ENCODE measurements at regions not wholly inside any gene's neighbourhood (a gene's known extent, or its start where the extent isn't known, plus 50 kb on each side); places are given as distances from the start of the nearest gene placed in this dataset.

- ATAC-seq (ENCODE audit: low read depth), result no peak
- H3K36me3 ChIP-seq (ENCODE audit: low read depth), result no peaks in the 10 kb centered on the region; the same call in 1 of the 2 replicates
These were observed 439.2 kb upstream of the CDH9 start for GRCh38 chr5:27477550-27477949.

DNA sequence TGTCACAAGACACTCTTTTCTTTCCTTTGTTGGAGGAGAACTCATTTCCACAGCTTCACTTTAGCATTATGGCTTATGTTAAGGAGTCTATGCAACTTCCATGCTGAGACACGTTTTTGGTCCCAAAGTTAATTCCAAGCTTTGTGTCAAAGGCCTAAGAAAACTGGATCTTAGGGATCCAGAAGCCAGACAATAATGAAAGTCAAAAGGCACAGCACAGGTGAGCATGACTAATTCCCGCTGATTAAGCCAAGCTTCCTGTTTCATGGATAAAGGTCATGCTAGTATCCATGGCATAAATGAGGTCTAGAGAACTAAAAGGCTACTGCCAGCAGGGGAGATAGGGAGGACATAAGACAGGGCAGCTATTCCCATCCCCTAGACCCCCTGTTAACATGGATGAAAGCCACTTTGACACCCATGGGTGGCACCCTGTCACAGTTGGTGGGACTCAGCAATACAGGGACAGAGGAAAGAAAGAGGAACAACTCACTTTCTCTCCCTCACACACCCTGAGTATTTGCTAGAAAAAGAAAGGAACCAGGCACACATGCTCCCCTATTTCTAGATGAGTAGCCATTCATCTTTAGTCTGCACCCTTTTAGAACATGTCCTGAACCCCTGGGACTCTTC, 438.1 kb upstream of the CDH9 start:
- DNase-seq (ENCODE audit: low spot score) (no peak), ATAC-seq (ENCODE audit: low read depth) (no peak)
- Histone ChIP-seq H3K9me3 (ENCODE audit: severe bottlenecking) (peaks cover 12% of the 10 kb centered on the region), H3K27ac (ENCODE audit: poor library complexity, severe bottlenecking) (no peak overlapping the region), H3K36me3 (ENCODE audit: low read depth) (no peaks in the 10 kb centered on the region; the same call in 1 of the 2 replicates), H3K4me1 (ENCODE audit: insufficient read depth, poor library complexity, severe bottlenecking) (peaks cover 17% of the 10 kb centered on the region), H3K4me3 (ENCODE audit: severe bottlenecking) (no peak overlapping the region), H3K27me3 (ENCODE audit: insufficient read depth, poor library complexity, severe bottlenecking) (no peaks in the 10 kb centered on the region)
- TF ChIP-seq, protein P1, sequence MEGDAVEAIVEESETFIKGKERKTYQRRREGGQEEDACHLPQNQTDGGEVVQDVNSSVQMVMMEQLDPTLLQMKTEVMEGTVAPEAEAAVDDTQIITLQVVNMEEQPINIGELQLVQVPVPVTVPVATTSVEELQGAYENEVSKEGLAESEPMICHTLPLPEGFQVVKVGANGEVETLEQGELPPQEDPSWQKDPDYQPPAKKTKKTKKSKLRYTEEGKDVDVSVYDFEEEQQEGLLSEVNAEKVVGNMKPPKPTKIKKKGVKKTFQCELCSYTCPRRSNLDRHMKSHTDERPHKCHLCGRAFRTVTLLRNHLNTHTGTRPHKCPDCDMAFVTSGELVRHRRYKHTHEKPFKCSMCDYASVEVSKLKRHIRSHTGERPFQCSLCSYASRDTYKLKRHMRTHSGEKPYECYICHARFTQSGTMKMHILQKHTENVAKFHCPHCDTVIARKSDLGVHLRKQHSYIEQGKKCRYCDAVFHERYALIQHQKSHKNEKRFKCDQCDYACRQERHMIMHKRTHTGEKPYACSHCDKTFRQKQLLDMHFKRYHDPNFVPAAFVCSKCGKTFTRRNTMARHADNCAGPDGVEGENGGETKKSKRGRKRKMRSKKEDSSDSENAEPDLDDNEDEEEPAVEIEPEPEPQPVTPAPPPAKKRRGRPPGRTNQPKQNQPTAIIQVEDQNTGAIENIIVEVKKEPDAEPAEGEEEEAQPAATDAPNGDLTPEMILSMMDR (IDR thresholded peaks at IDR 0.05; ENCODE audit: poor library complexity, severe bottlenecking), result no peak

More at GRCh38 chr5:27477550-27477949, 439.2 kb upstream of the CDH9 start:
- Histone ChIP-seq H3K9me3 (ENCODE audit: severe bottlenecking) (peaks cover 12% of the 10 kb centered on the region), H3K27me3 (ENCODE audit: insufficient read depth, poor library complexity, severe bottlenecking) (no peaks in the 10 kb centered on the region), H3K27ac (ENCODE audit: poor library complexity, severe bottlenecking) (no peak overlapping the region), H3K4me3 (ENCODE audit: severe bottlenecking) (no peak overlapping the region), H3K4me1 (ENCODE audit: insufficient read depth, poor library complexity, severe bottlenecking) (peaks cover 10% of the 10 kb centered on the region)
- DNase-seq (ENCODE audit: low spot score), result no peak
- TF ChIP-seq, protein P1 (IDR thresholded peaks at IDR 0.05; ENCODE audit: poor library complexity, severe bottlenecking), result no peak

- no peak for ATAC-seq (ENCODE audit: low read depth)
These were observed 436.7 kb upstream of the CDH9 start for GRCh38 chr5:27475063-27475462.

GRCh38 chr5:27474395-27474794, 436.0 kb upstream of the CDH9 start:
- Histone ChIP-seq H3K4me3 (ENCODE audit: severe bottlenecking) (no peak overlapping the region), H3K27ac (ENCODE audit: poor library complexity, severe bottlenecking) (no peak overlapping the region)

More at GRCh38 chr5:27475063-27475462, 436.7 kb upstream of the CDH9 start:
- no peak overlapping the region for H3K4me3 ChIP-seq (ENCODE audit: severe bottlenecking)
- H3K27ac ChIP-seq (ENCODE audit: poor library complexity, severe bottlenecking), result no peak overlapping the region
- DNase-seq (ENCODE audit: low spot score), result no peak
- H3K9me3 ChIP-seq (ENCODE audit: severe bottlenecking), result peaks cover 12% of the 10 kb centered on the region
- H3K36me3 ChIP-seq (ENCODE audit: low read depth), result no peaks in the 10 kb centered on the region; the same call in 1 of the 2 replicates
- H3K27me3 ChIP-seq (ENCODE audit: insufficient read depth, poor library complexity, severe bottlenecking), result no peaks in the 10 kb centered on the region
- TF ChIP-seq, protein P1 (IDR thresholded peaks at IDR 0.05; ENCODE audit: poor library complexity, severe bottlenecking), result no peak
- peaks cover 18% of the 10 kb centered on the region for H3K4me1 ChIP-seq (ENCODE audit: insufficient read depth, poor library complexity, severe bottlenecking)

GRCh38 chr5:27474047-27474309, 435.6 kb upstream of the CDH9 start:
- Histone ChIP-seq H3K27ac (ENCODE audit: poor library complexity, severe bottlenecking) (no peak overlapping the region), H3K4me1 (ENCODE audit: insufficient read depth, poor library complexity, severe bottlenecking) (peaks cover 18% of the 10 kb centered on the region), H3K27me3 (ENCODE audit: insufficient read depth, poor library complexity, severe bottlenecking) (no peaks in the 10 kb centered on the region), H3K4me3 (ENCODE audit: severe bottlenecking) (no peak overlapping the region), H3K36me3 (ENCODE audit: low read depth) (peaks cover 3% of the 10 kb centered on the region; the same call in 1 of the 2 replicates), H3K9me3 (ENCODE audit: severe bottlenecking) (peaks cover 12% of the 10 kb centered on the region)
- TF ChIP-seq, protein P1 (IDR thresholded peaks at IDR 0.05; ENCODE audit: poor library complexity, severe bottlenecking), result no peak
- no peak for DNase-seq (ENCODE audit: low spot score)
- no peak for ATAC-seq (ENCODE audit: low read depth)

More at GRCh38 chr5:27474395-27474794, 436.0 kb upstream of the CDH9 start:
- Histone ChIP-seq H3K36me3 (ENCODE audit: low read depth) (no peaks in the 10 kb centered on the region), H3K9me3 (ENCODE audit: severe bottlenecking) (peaks cover 12% of the 10 kb centered on the region), H3K4me1 (ENCODE audit: insufficient read depth, poor library complexity, severe bottlenecking) (peaks cover 18% of the 10 kb centered on the region), H3K27me3 (ENCODE audit: insufficient read depth, poor library complexity, severe bottlenecking) (no peaks in the 10 kb centered on the region)
- ATAC-seq (ENCODE audit: low read depth) (no peak), DNase-seq (ENCODE audit: low spot score) (no peak)
- TF ChIP-seq, protein P1 (IDR thresholded peaks at IDR 0.05; ENCODE audit: poor library complexity, severe bottlenecking), result no peak
